ENCODE measurements at regions not wholly inside any gene's neighbourhood (a gene's known extent, or its start where the extent isn't known, plus 50 kb on each side); places are given as distances from the start of the nearest gene placed in this dataset.

GRCh38 chr9:126126807-126127206, 199.8 kb upstream of the MVB12B start:
- TF ChIP-seq, protein P1, sequence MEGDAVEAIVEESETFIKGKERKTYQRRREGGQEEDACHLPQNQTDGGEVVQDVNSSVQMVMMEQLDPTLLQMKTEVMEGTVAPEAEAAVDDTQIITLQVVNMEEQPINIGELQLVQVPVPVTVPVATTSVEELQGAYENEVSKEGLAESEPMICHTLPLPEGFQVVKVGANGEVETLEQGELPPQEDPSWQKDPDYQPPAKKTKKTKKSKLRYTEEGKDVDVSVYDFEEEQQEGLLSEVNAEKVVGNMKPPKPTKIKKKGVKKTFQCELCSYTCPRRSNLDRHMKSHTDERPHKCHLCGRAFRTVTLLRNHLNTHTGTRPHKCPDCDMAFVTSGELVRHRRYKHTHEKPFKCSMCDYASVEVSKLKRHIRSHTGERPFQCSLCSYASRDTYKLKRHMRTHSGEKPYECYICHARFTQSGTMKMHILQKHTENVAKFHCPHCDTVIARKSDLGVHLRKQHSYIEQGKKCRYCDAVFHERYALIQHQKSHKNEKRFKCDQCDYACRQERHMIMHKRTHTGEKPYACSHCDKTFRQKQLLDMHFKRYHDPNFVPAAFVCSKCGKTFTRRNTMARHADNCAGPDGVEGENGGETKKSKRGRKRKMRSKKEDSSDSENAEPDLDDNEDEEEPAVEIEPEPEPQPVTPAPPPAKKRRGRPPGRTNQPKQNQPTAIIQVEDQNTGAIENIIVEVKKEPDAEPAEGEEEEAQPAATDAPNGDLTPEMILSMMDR (IDR thresholded peaks at IDR 0.05): no peak
- Mint-ChIP-seq H3K9me3 (peaks cover 0 to 7% (median 2%) of the 10 kb centered on the region in 7 donors), H3K4me1 (no peaks in the 10 kb centered on the region), H3K27me3 (ENCODE audit: low read depth in 3 of 3) (peaks cover 12 to 37% (median 12%) of the 10 kb centered on the region in 3 donors), H3K36me3 (no peaks in the 10 kb centered on the region), H3K27ac (no peak overlapping the region), H3K4me3 (no peak overlapping the region)
- Histone ChIP-seq H3K27me3 (ENCODE audit: control insufficient read depth in 2 of 2, insufficient read depth in 2 of 2, low read length in 2 of 2) (peaks cover 0 to 6% of the 10 kb centered on the region in 2 donors), H3K9ac (ENCODE audit: insufficient read depth, low read length, poor library complexity, severe bottlenecking) (no peak overlapping the region), H3K4me1 (ENCODE audit: control insufficient read depth in 1 of 2, insufficient read depth in 2 of 2, low read length in 2 of 2) (no peaks in the 10 kb centered on the region), H3K9me3 (replicated peaks in 1 of 2; ENCODE audit: control insufficient read depth in 1 of 2, insufficient read depth in 1 of 2, low read length in 2 of 2) (no peaks in the 10 kb centered on the region), H3K4me3 (replicated peaks in 1 of 3; ENCODE audit: low read depth in 2 of 3, low read length in 3 of 3) (no peak overlapping the region), H3K27ac (ENCODE audit: low read depth in 1 of 2, low read length in 2 of 2) (no peak overlapping the region), H3K4me2 (replicated peaks; ENCODE audit: extremely low read depth, low read length, poor library complexity, severe bottlenecking) (no peak overlapping the region), H4K20me1 (ENCODE audit: insufficient read depth, low read length) (no peaks in the 10 kb centered on the region), H3K79me2 (ENCODE audit: insufficient read depth, low read length) (no peaks in the 10 kb centered on the region), H2AFZ (ENCODE audit: insufficient read depth, low read depth, low read length, poor library complexity, severe bottlenecking) (no peak overlapping the region), H3K36me3 (replicated peaks in 1 of 2; ENCODE audit: control insufficient read depth in 1 of 2, insufficient read depth in 2 of 2, low read length in 2 of 2) (no peaks in the 10 kb centered on the region)
- DNase-seq: no peak
- intact Hi-C loops (cut with micrococcal nuclease): no loop called here
- 85% methylated on average over 3 of the region's 5 CpGs for WGBS (ENCODE audit: insufficient coverage)

DNA sequence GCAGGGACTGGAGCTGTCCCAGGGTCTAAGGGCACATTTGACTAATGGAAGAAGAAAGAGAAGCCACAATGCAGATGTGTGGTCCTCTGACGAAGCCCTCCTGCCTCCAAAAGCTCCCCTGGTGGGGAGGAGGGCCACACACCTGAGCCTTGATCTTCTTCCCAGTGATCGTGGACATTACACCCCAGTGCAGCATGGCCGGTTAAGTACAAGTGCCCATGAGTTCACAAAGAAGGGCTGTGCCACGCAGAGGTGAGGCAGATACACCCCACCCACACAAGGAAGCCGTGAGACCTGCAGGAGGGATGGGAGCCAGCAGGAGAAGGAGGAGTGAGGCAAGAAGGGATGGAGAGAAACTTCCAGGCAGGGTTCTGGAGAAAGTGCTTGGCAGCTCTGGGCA, 199.0 kb upstream of the MVB12B start:
- Histone ChIP-seq H3K9ac (ENCODE audit: insufficient read depth, low read length, poor library complexity, severe bottlenecking) (no peak overlapping the region), H3K27me3 (ENCODE audit: control insufficient read depth in 2 of 2, insufficient read depth in 2 of 2, low read length in 2 of 2) (peaks cover 0 to 6% of the 10 kb centered on the region in 2 donors), H3K9me3 (replicated peaks in 1 of 2; ENCODE audit: control insufficient read depth in 1 of 2, insufficient read depth in 1 of 2, low read length in 2 of 2) (peaks cover 0 to 2% of the 10 kb centered on the region in 2 donors), H3K4me1 (ENCODE audit: control insufficient read depth in 1 of 2, insufficient read depth in 2 of 2, low read length in 2 of 2) (no peaks in the 10 kb centered on the region), H3K4me3 (replicated peaks in 1 of 3; ENCODE audit: low read depth in 2 of 3, low read length in 3 of 3) (no peak overlapping the region), H3K27ac (ENCODE audit: low read depth in 1 of 2, low read length in 2 of 2) (no peak overlapping the region), H3K36me3 (replicated peaks in 1 of 2; ENCODE audit: control insufficient read depth in 1 of 2, insufficient read depth in 2 of 2, low read length in 2 of 2) (no peaks in the 10 kb centered on the region), H3K4me2 (replicated peaks; ENCODE audit: extremely low read depth, low read length, poor library complexity, severe bottlenecking) (no peak overlapping the region), H3K79me2 (ENCODE audit: insufficient read depth, low read length) (no peaks in the 10 kb centered on the region), H4K20me1 (ENCODE audit: insufficient read depth, low read length) (no peaks in the 10 kb centered on the region), H2AFZ (ENCODE audit: insufficient read depth, low read depth, low read length, poor library complexity, severe bottlenecking) (no peak overlapping the region)
- Mint-ChIP-seq H3K27ac (no peak overlapping the region), H3K36me3 (no peaks in the 10 kb centered on the region), H3K4me3 (no peak overlapping the region), H3K27me3 (ENCODE audit: low read depth in 3 of 3) (peaks cover 9 to 40% (median 12%) of the 10 kb centered on the region in 3 donors), H3K9me3 (peaks cover under 1 to 8% (median 4%) of the 10 kb centered on the region in 7 donors), H3K4me1 (no peaks in the 10 kb centered on the region)
- TF ChIP-seq, protein P1 (IDR thresholded peaks at IDR 0.05): no peak
- no CpG with 5 or more reads among the region's 5 CpGs for WGBS (ENCODE audit: insufficient coverage)
- DNase-seq: no peak
- intact Hi-C loops (cut with micrococcal nuclease): no loop called here

All from CD14-positive monocyte (primary cell).